ENCODE measurements at regions not wholly inside any gene's neighbourhood (a gene's known extent, or its start where the extent isn't known, plus 50 kb on each side); places are given as distances from the start of the nearest gene placed in this dataset.

- DNase-seq (ENCODE audit: low spot score): no peak
Measured at GRCh38 chr11:34564406-34564805, 50.8 kb upstream of the ELF5 start.

- peak; percentile 68 for DNase-seq (ENCODE audit: low spot score)
Measured at GRCh38 chr11:34564807-34565241, 51.2 kb upstream of the ELF5 start.

- no peak for DNase-seq (ENCODE audit: low spot score)
Measured at GRCh38 chr11:34565417-34566207, 52.0 kb upstream of the ELF5 start.

GRCh38 chr11:34566208-34566551 is 52.6 kb upstream of the ELF5 start:
- DNase-seq (ENCODE audit: low spot score): peak; percentile 29

- DNase-seq (ENCODE audit: low spot score): no peak
Measured at GRCh38 chr11:34566736-34567135, 53.1 kb upstream of the ELF5 start.

- DNase-seq (ENCODE audit: low spot score): no peak
Measured at GRCh38 chr11:34567733-34568132, 53.2 kb upstream of the EHF start.

- DNase-seq (ENCODE audit: low spot score): no peak
Measured at GRCh38 chr11:34570584-34570983, 50.3 kb upstream of the EHF start.
